Skeletal muscle satellite cell (primary cell): ENCODE measurements at regions not wholly inside any gene's neighbourhood (a gene's known extent, or its start where the extent isn't known, plus 50 kb on each side); places are given as distances from the start of the nearest gene placed in this dataset.

Experiments
- H3K27me3 ChIP-seq: 2 replicates; pipeline ENCODE4 v1.7.0; 2013; ENCODE audit warnings: low read length; ENCODE audit not compliant: control insufficient read depth, insufficient read depth
- H3K36me3 ChIP-seq: 2 replicates; pipeline ENCODE4 v1.7.0; 2013; ENCODE audit warnings: mild to moderate bottlenecking, control low read depth, low read length; ENCODE audit not compliant: insufficient read depth
- H3K4me1 ChIP-seq: 2 replicates; pipeline ENCODE4 v1.7.0; 2013; ENCODE audit warnings: low read length; ENCODE audit not compliant: control insufficient read depth, insufficient read depth
- H3K4me2 ChIP-seq: 2 replicates; pipeline ENCODE4 v1.7.0; 2013; ENCODE audit warnings: mild to moderate bottlenecking, low read length
- H3K4me3 ChIP-seq: 2 replicates; pipeline ENCODE4 v1.7.0; 2013; ENCODE audit warnings: low read length
- H3K9ac ChIP-seq: 2 replicates; pipeline ENCODE4 v1.7.0; 2013; ENCODE audit warnings: mild to moderate bottlenecking, low read depth, low read length, moderate library complexity
- H3K9me3 ChIP-seq: replicated peaks from 2 replicates; pipeline ENCODE4 v1.7.0; 2013; ENCODE audit warnings: mild to moderate bottlenecking, control low read depth, low read length

DNA sequence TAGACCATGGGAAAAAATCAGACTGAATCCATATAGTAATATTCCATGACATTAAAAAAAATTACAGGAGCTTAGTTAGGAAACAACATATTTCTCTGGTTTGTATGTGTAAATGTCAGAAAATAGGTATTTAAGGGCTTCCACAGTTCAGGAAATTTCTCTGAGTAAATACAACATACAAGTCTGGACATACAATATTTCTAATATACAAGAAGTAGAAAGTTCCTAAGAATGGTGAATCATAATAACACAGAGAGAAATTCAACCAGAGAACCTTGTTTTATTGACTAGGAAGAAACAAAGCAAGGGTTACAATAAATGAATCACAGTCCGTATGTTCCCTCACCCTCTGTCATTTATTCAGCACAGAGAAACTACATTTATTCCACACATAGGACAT, 532.7 kb upstream of the FAT3 start:
- no peaks in the 10 kb centered on the region for H3K4me1 ChIP-seq
- no peaks in the 10 kb centered on the region for H3K9me3 ChIP-seq
- H3K36me3 ChIP-seq, result no peaks in the 10 kb centered on the region
- no peak overlapping the region for H3K4me2 ChIP-seq
- H3K9ac ChIP-seq, result no peak overlapping the region
- H3K27me3 ChIP-seq, result no peaks in the 10 kb centered on the region
- no peak overlapping the region for H3K4me3 ChIP-seq

DNA sequence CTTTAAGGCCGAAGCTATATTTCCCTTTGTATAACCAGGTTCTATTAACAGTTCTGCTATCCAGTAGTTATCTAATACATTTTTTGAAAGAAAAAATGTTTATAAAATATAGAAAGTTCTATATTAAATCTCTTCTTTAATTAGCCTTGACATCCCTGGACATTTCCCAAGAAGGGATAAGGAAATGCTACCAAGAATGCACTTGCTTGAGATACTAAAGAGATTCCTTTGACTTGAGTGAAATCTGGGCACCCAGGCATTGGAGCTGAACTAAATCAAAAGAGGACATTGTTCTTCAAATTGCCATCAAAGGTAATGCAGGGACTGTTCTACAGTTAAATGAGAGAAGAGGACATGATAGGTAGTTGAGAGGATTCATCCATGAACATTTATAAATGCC, 535.9 kb upstream of the FAT3 start:
- Histone ChIP-seq H3K9ac (no peak overlapping the region), H3K36me3 (no peaks in the 10 kb centered on the region), H3K4me1 (no peaks in the 10 kb centered on the region), H3K4me3 (no peak overlapping the region), H3K27me3 (no peaks in the 10 kb centered on the region), H3K4me2 (no peak overlapping the region), H3K9me3 (no peaks in the 10 kb centered on the region)

DNA sequence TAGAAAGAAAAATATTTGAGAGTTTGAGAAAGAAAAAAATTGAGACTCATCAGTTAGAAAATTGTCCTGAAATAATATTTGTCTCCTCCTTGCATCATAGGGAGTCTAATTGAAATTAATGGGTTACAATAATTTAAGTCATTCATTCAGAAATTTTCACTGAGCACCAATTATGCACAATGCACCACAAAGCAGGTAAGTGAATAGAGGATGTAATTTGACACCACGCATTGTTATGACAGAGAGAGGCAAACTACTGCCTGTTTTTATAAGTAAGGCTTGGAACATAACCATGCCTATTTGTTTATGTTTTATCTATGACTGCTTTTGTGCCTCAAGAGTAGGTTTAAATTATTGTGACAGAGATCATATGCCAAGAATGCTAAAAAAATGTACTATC, 537.9 kb upstream of the FAT3 start:
- no peak overlapping the region for H3K9ac ChIP-seq
- H3K4me2 ChIP-seq, result no peak overlapping the region
- H3K36me3 ChIP-seq, result no peaks in the 10 kb centered on the region
- no peaks in the 10 kb centered on the region for H3K27me3 ChIP-seq
- H3K4me3 ChIP-seq, result no peak overlapping the region
- H3K9me3 ChIP-seq, result no peaks in the 10 kb centered on the region
- no peaks in the 10 kb centered on the region for H3K4me1 ChIP-seq

DNA sequence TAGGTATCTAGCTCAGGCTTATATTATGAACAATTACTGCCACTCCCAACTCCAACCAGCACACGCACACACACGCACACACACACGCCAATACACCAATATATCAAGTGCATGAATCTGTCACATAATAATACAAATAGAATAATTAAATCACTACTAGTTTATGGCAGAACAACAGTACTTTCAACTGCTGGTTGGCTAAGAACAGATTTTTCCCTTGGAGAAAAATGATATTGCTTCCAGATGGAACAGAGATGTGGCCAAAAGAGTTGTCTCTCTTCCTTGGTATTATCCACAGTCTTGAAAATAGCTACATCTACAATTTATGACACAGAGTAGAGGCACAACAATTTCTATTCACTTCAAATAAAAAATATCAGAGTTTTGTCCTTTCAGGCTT, 538.3 kb upstream of the FAT3 start:
- H3K4me2 ChIP-seq, result no peak overlapping the region
- no peaks in the 10 kb centered on the region for H3K27me3 ChIP-seq
- H3K36me3 ChIP-seq, result no peaks in the 10 kb centered on the region
- no peak overlapping the region for H3K9ac ChIP-seq
- no peaks in the 10 kb centered on the region for H3K4me1 ChIP-seq
- no peak overlapping the region for H3K4me3 ChIP-seq
- H3K9me3 ChIP-seq, result no peaks in the 10 kb centered on the region

DNA sequence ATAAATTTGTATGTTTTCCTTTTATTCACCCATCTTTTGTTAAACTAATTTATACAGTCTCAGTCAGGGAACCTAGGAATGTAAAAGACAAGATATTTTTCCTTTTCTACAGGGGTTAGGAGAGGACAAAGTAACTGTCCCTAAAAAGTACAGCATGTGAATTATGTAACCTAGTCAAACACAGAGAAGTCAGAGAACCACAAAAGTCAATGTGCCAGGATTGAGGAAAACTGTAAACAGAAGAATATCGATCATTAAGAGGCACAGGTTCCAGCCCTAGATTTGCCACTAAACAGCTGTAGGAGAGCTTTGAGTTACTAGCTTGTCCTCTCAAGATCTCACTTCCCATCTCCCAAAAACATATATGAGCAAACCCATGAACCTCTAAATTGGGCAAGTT, 550.9 kb upstream of the FAT3 start:
- Histone ChIP-seq H3K4me3 (no peak overlapping the region), H3K36me3 (no peaks in the 10 kb centered on the region), H3K4me1 (no peaks in the 10 kb centered on the region), H3K9me3 (no peaks in the 10 kb centered on the region), H3K4me2 (no peak overlapping the region), H3K27me3 (no peaks in the 10 kb centered on the region), H3K9ac (no peak overlapping the region)

DNA sequence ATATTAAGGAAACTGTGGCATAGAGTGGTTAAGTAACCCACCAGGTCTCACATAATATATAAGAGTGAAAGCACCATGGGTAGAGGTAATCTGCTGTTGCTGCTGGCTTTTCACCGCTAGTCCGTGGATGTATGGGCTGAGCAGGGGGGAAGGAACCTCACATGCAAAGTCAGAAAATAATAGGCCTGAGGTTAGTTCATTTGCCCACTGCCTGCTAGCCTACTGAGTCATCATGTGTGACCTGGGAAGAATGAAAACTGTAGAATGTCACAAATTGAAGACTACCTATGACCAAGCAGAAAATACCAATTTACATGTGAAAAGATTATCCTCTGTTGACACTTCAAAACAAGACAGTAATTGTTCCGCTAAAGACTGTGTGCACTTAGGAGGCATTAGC, 560.1 kb upstream of the FAT3 start:
- Histone ChIP-seq H3K4me1 (no peaks in the 10 kb centered on the region), H3K4me2 (no peak overlapping the region), H3K27me3 (no peaks in the 10 kb centered on the region), H3K36me3 (no peaks in the 10 kb centered on the region), H3K9ac (no peak overlapping the region), H3K9me3 (no peaks in the 10 kb centered on the region), H3K4me3 (no peak overlapping the region)

DNA sequence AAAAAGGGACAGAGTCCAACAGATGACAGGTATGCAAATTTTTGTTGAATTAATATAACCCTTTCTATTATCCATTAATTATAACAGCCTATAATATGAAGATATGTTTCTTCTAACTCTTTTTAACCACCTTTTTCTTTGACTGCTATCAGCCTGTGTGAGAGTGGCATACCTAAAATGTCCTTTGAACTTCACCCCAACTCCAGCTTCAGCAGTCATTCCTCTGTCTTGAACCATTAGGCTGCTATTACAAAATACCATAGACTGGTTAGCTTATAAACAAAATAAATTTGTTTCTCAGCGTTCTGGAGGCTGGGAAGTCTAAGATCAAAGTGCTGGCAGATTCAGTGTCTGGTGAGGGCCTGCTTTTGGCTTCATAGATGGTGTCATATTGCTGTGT, 564.6 kb upstream of the FAT3 start:
- no peaks in the 10 kb centered on the region for H3K36me3 ChIP-seq
- no peak overlapping the region for H3K9ac ChIP-seq
- H3K4me3 ChIP-seq, result no peak overlapping the region
- no peaks in the 10 kb centered on the region for H3K4me1 ChIP-seq
- H3K9me3 ChIP-seq, result no peaks in the 10 kb centered on the region
- no peak overlapping the region for H3K4me2 ChIP-seq
- no peaks in the 10 kb centered on the region for H3K27me3 ChIP-seq

DNA sequence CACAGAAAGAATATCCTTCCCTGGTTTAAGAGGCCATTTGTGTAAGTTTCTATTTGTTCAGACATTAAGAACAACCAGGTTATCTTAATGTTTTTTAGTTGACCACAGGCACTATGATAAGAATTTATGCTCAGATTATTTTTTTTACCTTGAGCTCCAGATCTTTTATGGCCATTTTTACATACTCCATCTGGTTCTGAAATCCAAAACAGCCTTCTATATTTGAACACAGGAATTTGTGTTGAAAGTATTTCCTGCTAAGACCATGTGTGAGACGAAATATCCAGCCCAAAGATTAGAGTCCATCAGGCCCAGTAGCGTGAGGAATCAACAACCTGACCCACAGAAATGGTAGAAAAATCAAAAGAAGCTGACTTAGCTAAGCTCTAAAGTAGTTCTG, 569.9 kb upstream of the FAT3 start:
- Histone ChIP-seq H3K9me3 (no peaks in the 10 kb centered on the region), H3K4me2 (no peak overlapping the region), H3K4me3 (no peak overlapping the region), H3K4me1 (no peaks in the 10 kb centered on the region), H3K9ac (no peak overlapping the region), H3K36me3 (no peaks in the 10 kb centered on the region), H3K27me3 (no peaks in the 10 kb centered on the region)

DNA sequence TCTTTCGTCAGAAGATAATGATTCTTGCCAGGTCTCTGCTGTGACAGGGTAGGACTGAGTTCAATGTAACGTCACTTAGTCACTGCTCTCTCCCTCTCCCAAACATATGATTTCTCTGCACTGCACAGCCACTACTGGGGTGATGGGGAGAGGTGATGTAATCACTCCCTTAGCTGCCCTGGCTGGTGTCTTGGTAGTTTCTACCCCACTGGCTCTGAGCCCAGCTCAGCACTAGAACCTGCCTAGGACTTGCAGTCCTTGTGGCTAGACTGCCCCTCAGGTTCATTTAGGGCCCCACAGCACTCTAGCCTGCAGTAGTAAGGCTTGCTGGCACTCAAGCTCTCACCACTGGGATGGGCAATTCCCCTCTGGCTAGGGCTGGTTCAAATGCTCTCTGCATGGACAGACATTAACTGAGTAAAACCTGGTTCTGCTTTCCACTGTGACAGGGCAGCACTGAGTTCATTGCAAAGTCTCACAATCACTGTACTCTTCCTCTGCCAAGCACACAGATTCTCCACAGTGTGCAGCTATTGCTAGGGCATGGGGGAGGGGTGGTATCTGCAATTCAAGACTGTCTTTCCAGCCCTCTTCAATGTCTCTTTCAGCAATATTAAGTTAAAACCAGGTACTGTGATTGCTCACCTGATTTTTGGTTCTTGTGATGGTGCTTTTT, 571.4 kb upstream of the FAT3 start:
- H3K4me1 ChIP-seq, result no peaks in the 10 kb centered on the region
- no peak overlapping the region for H3K9ac ChIP-seq
- H3K27me3 ChIP-seq, result no peaks in the 10 kb centered on the region
- no peak overlapping the region for H3K4me2 ChIP-seq
- H3K9me3 ChIP-seq, result no peaks in the 10 kb centered on the region
- H3K36me3 ChIP-seq, result no peaks in the 10 kb centered on the region
- H3K4me3 ChIP-seq, result no peak overlapping the region

DNA sequence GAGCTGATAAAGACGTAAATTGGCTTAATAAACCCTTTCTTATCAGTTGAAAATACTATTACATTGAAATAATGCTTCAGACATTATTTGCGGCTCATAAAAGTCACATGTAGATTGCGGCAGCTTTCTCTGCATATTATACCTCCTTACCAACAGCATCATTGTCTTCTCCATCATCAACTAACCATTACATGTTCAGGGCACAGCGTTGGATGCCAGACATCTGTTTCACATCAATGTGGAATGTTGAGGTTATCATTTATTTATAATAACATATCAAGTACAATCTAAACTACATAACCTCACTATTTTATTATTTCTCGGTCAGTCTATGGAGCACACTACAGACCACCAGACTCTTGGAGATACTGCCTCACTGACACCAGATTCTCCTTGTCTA, 573.8 kb upstream of the FAT3 start:
- Histone ChIP-seq H3K4me2 (no peak overlapping the region), H3K9me3 (no peaks in the 10 kb centered on the region)

DNA sequence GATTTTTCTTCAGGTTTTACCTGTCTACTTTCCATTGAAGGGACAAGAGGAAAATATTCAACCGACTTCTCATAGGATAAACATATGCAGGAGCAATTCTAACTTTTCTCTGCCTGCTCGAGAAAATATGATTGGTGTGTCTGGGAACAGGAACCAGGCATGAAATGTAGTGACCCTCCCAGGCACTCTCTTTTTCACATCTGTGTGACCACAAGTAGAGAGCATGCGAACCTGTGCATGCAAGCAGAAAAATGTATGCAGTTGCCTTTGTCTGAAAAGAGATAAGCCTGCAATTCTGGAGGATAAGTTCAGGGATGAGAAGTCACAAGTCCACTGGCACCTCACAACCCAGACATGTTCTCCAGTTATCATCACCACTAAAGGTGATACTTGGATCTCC, 583.5 kb upstream of the FAT3 start:
- Histone ChIP-seq H3K9ac (no peak overlapping the region), H3K27me3 (no peaks in the 10 kb centered on the region), H3K9me3 (no peaks in the 10 kb centered on the region), H3K36me3 (no peaks in the 10 kb centered on the region), H3K4me2 (no peak overlapping the region), H3K4me1 (no peaks in the 10 kb centered on the region), H3K4me3 (no peak overlapping the region)

More for the DNA sequence above, 573.8 kb upstream of the FAT3 start:
- H3K4me1 ChIP-seq, result no peaks in the 10 kb centered on the region
- H3K9ac ChIP-seq, result no peak overlapping the region
- no peaks in the 10 kb centered on the region for H3K27me3 ChIP-seq
- no peaks in the 10 kb centered on the region for H3K36me3 ChIP-seq
- no peak overlapping the region for H3K4me3 ChIP-seq

DNA sequence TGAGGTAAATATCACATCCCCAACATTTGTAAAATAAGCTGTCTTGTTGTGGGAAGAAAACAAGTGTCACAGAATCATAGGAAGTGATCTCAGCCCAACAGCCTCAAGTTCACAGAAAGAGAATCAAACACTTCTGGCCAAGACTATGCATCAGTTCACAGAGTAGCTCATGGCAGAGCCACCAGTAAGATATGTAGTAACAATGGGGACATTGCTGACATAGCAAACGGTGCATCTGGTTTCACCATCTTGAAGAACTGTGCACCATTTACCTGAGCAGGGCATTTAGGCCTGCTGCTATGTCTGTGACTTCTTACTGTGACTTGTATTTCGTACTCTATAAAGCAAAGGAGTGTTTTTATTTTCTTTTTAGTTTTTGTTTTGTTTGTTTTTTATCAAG, 585.3 kb upstream of the FAT3 start:
- Histone ChIP-seq H3K9me3 (no peaks in the 10 kb centered on the region), H3K4me1 (no peaks in the 10 kb centered on the region), H3K4me2 (no peak overlapping the region), H3K27me3 (no peaks in the 10 kb centered on the region), H3K36me3 (no peaks in the 10 kb centered on the region), H3K9ac (no peak overlapping the region), H3K4me3 (no peak overlapping the region)
